ENCODE measurements at regions not wholly inside any gene's neighbourhood (a gene's known extent, or its start where the extent isn't known, plus 50 kb on each side); places are given as distances from the start of the nearest gene placed in this dataset.

DNA sequence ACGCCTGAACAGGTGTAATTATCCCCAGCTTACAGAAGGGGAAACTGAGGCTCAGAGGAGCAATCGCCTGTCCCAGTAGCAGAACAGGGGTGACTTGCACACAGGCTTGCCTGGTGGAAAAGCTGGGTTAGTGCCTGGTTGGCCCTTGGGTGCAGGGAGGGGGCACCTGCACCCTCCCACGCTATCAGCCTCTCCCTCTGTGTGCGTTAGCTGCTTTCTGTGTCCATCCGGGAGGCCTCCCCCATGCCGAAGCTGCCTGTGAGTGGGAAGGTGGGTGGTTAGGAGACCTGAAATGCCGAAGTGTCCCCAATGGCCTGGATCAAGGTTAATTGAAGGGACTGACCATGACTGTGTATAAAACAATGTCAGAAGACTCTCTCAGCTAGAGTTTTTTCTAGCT, 295.0 kb downstream of the ZNF536 start:
- Mint-ChIP-seq H3K9me3 (no peaks in the 10 kb centered on the region), H3K36me3 (ENCODE audit: low read depth) (no peaks in the 10 kb centered on the region), H3K4me3 (no peak overlapping the region), H3K27me3 (peaks cover 6% of the 10 kb centered on the region), H3K4me1 (no peaks in the 10 kb centered on the region), H3K27ac (no peak overlapping the region)
- DNase-seq (no peak), ATAC-seq (no peak)

DNA sequence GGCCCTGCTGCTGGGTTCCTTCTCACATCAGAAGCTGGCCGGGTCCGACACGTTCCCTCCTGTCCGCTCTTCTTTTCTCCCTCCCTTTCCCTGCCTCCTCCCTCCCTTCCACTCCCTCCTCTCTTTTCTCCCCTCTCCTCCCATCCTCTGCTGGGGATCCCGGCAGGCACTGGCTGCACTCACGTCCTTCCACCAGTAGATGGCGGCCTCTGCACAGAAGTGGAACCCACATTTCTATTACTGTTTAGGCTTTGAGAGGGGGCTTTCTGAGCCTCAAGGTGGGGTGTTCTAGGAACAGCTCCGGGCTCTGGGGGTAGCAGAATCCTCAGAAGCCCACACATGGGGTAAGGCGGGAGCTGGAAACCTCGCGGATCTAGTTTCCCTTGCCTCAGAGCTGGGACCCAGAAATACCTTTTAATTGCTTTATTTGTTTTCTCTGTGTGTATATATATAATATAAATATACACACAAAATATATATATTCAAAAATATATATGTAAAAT, 294.2 kb downstream of the ZNF536 start:
- no peaks in the 10 kb centered on the region for H3K9me3 Mint-ChIP-seq
- H3K36me3 Mint-ChIP-seq (ENCODE audit: low read depth): no peaks in the 10 kb centered on the region
- H3K4me3 Mint-ChIP-seq: no peak overlapping the region
- no peak for ATAC-seq
- peaks cover 6% of the 10 kb centered on the region for H3K27me3 Mint-ChIP-seq
- DNase-seq: peak; percentile 46
- H3K4me1 Mint-ChIP-seq: no peaks in the 10 kb centered on the region
- no peak overlapping the region for H3K27ac Mint-ChIP-seq

DNA sequence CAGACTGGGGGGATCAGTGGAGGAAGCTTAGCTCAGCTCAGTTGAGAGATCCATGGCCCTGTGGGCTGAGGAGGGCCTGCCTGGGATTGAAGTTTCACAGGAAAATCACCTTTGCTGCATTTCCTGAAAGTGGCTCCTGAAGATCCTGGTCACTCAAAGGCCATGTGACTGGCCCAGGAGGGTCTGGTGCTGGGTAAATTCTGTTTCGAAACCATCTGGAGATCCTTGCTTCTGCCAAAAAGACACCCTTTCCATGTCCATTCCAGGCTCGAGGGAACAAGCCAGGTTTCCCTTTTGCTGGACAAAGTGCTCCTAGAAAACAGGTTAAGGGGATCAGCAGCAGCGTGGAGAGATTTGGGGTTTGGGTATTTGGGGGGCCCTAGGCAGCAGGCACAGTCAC, 293.3 kb downstream of the ZNF536 start:
- DNase-seq: no peak
- H3K27me3 Mint-ChIP-seq: peaks cover 6% of the 10 kb centered on the region
- no peak overlapping the region for H3K27ac Mint-ChIP-seq
- H3K4me1 Mint-ChIP-seq: no peaks in the 10 kb centered on the region
- no peak for ATAC-seq
- H3K4me3 Mint-ChIP-seq: no peak overlapping the region
- H3K9me3 Mint-ChIP-seq: no peaks in the 10 kb centered on the region
- no peaks in the 10 kb centered on the region for H3K36me3 Mint-ChIP-seq (ENCODE audit: low read depth)

DNA sequence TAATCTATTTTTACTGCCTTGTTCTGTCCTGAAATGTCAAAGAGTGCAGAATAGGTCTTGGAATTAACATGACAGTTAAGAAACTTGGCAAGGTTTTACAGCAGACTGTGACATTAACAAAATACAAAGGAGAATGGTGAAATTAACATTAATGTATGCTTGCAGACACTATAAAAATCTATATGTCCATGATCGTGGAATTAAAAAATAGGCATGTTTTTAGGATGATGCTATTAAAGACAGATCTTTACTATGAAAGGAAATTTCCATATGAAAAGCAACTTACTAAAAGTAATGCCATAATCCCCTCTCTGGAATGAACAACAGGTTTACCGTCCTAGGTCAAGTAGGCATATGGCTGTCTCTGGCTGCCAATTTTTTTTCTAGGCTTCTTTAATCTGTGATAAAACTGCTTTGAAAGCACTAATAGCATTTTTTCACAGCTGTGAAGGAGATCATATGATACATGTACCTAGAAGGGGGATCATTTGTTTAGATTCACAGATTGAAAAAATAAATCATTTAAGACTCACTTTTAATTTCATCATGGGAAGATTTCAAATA, 291.5 kb downstream of the ZNF536 start:
- Mint-ChIP-seq H3K36me3 (ENCODE audit: low read depth) (no peaks in the 10 kb centered on the region), H3K27me3 (peaks cover 4% of the 10 kb centered on the region), H3K4me3 (no peak overlapping the region), H3K4me1 (no peaks in the 10 kb centered on the region), H3K9me3 (no peaks in the 10 kb centered on the region), H3K27ac (no peak overlapping the region)
- no peak for ATAC-seq
- no peak for DNase-seq

DNA sequence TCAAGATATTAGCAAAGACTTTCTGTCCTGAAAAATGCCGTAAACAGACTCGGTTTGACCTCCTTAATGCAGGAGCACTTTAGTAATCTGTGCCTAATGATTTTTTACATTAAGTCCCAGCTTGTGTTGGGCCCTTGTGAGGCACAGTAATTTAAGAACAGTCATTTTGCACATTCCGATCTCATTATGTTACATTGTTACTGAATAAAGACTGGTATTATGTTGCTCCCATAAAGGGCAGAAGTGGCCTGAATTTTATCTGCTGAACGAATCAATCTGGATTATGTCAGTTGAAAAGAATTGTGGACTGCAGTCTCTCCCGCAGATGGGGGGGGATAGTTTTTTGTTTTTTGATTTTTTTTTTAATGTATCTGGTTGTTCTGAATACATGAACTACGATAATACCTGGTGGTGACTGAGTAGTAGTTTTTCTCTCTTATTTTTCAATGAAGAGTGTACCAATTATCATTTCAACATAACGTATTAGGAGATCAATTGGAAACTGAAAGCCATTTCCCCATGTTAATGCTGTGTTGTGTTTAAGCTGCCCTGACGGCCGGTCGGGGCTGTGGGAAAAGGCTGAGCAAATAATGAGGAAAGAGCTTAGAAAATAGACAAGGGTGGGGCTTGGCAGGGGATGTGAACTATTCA, 290.2 kb downstream of the ZNF536 start:
- no peak for DNase-seq
- H3K4me3 Mint-ChIP-seq: no peak overlapping the region
- no peak overlapping the region for H3K27ac Mint-ChIP-seq
- no peak for ATAC-seq
- H3K27me3 Mint-ChIP-seq: peaks cover 4% of the 10 kb centered on the region
- no peaks in the 10 kb centered on the region for H3K9me3 Mint-ChIP-seq
- H3K4me1 Mint-ChIP-seq: no peaks in the 10 kb centered on the region
- no peaks in the 10 kb centered on the region for H3K36me3 Mint-ChIP-seq (ENCODE audit: low read depth)

DNA sequence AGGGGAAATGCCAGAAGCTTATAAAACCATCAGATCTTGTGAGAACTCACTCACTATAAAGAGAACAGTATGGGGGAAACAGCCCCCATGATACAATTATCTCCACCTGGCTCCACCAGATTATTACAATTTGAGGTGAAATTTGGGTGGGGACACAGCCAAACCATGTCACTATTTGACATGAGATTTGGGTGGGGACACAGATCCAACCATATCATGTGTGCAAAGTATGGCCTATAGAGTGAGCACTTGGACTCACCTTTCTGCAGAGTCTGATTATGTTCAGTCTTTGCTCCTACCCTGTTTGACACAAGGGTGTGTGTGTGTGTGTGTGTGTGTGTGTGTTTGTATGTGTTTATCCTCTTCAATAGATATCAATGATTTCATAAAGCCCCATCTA, 287.5 kb downstream of the ZNF536 start:
- Mint-ChIP-seq H3K4me3 (no peak overlapping the region), H3K4me1 (no peaks in the 10 kb centered on the region), H3K36me3 (ENCODE audit: low read depth) (no peaks in the 10 kb centered on the region), H3K9me3 (no peaks in the 10 kb centered on the region), H3K27me3 (peaks cover 6% of the 10 kb centered on the region), H3K27ac (no peak overlapping the region)
- DNase-seq: no peak
- no peak for ATAC-seq

DNA sequence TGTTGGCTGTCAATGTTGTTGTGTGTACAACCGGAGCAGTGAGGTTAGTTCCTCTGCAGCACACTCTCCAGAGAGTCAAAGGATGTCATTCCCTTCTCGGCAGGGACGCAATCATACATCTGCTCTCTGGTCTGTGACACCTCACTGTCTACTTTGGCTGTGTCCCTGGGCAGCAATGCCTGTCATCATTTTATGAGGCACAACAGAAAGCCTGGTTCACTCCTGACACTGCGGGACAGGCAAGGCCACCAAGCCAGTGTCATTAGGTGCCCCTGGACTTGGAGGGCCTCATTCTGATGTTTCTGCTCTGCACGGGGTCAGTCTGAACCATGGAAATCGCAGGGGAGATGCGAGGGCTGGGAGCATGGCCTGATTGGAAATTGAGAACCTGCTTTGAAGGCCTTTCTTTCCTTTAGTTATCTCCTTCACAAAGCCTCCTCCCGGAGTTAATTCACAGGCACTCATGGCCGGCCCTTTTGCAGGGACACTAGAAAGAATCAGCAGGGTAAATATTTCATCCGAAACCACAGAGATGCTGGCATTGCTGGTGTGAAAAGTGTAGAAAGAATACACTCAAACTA, 284.4 kb downstream of the ZNF536 start:
- peaks cover 4% of the 10 kb centered on the region for H3K27me3 Mint-ChIP-seq
- no peaks in the 10 kb centered on the region for H3K4me1 Mint-ChIP-seq
- no peak overlapping the region for H3K4me3 Mint-ChIP-seq
- DNase-seq (no peak), ATAC-seq (no peak)
- H3K36me3 Mint-ChIP-seq (ENCODE audit: low read depth): no peaks in the 10 kb centered on the region
- no peak overlapping the region for H3K27ac Mint-ChIP-seq
- no peaks in the 10 kb centered on the region for H3K9me3 Mint-ChIP-seq

DNA sequence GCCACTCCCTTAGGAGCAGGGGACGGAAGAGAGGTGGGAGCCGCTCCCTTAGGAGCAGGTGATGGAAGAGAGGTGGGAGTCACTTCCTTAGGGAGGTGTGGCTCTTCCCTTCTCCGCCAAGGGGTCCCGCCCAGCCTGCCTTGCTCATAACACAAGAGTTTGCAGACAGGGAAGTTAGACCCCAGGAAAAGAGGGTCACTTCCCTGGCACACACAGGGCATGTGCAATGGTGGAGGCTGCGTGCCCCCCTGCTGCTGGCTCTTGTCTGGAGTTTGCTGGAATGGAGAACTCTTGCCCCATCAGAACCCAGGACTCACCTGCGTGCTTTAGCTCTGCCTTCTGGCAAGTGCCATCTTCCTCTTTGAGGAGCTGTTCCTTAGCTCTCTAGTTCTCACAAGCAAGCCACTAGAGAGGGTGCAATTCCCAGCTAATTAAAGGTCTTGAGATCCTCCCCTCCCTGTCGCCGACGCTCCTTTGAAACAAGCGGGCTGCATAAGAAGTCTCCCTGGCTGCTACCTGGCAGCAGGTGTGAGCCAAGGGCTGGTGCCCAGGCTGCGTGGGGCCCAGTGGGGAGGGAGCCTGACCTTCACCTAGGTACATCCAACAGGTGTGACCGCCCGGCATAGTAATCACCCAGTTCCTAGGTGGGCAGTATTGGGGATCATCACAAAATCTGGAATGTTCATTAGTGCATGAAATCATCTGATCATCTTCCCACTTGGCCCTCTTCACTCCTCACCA, 281.6 kb downstream of the ZNF536 start:
- Mint-ChIP-seq H3K4me1 (no peaks in the 10 kb centered on the region), H3K27me3 (peaks cover 11% of the 10 kb centered on the region), H3K36me3 (ENCODE audit: low read depth) (no peaks in the 10 kb centered on the region), H3K4me3 (no peak overlapping the region), H3K9me3 (no peaks in the 10 kb centered on the region), H3K27ac (no peak overlapping the region)
- ATAC-seq (no peak), DNase-seq (no peak)

DNA sequence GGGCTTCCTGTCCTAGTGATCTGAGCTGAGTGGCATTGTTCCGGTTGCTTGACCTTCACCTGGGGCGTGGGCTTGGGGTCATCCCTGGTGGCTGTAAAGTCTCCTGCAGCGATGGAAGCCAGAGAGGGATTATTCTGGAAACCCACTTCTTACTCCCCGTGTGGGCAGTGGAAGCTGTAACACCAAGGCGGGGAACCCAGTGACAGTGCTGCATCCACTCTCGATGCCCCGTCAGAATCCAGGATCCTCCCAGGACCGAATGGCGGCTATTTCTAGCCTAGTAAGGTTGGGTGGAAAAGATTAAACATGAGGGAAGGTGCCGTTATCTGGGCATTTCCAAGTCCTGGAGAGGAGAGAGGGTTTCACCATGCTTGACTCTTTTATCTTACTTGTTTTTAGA, 280.6 kb downstream of the ZNF536 start:
- Mint-ChIP-seq H3K9me3 (no peaks in the 10 kb centered on the region), H3K27me3 (peaks cover 16% of the 10 kb centered on the region), H3K4me3 (no peak overlapping the region), H3K36me3 (ENCODE audit: low read depth) (no peaks in the 10 kb centered on the region), H3K27ac (no peak overlapping the region), H3K4me1 (no peaks in the 10 kb centered on the region)
- ATAC-seq (no peak), DNase-seq (no peak)

DNA sequence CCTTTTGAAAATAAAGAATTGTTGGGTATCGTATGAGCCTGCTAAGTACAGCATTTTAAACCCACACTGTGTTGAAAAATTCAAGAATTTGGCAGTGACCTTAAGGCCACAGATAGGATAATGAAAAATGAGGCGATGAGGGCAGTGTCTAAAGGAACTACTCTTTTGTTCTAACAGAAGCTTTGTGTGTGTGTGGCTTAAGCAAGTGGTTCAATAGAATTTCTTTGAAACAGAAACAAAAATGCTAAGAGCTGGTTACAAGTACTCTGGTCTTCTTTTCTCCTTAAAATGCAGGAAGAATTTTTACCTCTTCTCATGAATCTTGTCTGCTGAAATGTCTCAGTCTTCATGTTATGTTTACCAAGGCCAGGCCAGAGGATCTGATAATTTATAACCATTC, 279.5 kb downstream of the ZNF536 start:
- H3K36me3 Mint-ChIP-seq (ENCODE audit: low read depth): no peaks in the 10 kb centered on the region
- no peak overlapping the region for H3K4me3 Mint-ChIP-seq
- ATAC-seq: no peak
- no peak for DNase-seq
- no peak overlapping the region for H3K27ac Mint-ChIP-seq
- H3K9me3 Mint-ChIP-seq: no peaks in the 10 kb centered on the region
- peaks cover 22% of the 10 kb centered on the region for H3K27me3 Mint-ChIP-seq
- no peaks in the 10 kb centered on the region for H3K4me1 Mint-ChIP-seq

DNA sequence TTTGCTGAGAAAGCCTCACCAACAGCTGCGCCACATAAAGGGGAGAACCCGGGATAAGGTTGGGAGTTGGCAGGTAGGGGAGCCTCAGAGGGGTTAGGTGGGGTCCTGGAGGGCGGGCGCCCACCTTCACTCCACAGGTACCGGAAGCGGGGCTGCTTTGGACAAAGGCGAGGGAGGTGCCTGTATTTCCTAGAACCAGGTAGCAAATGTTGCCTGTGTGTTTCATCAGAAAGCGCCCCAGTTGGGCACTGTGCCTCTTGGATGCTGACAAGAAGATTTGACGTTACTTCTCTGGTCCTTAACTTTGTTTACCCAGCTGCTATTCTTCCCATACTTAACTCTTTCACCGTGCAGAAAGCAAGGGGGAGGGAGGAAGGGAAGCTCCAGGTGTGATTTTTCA, 278.9 kb downstream of the ZNF536 start:
- no peak overlapping the region for H3K4me3 Mint-ChIP-seq
- no peaks in the 10 kb centered on the region for H3K4me1 Mint-ChIP-seq
- ATAC-seq (no peak), DNase-seq (no peak)
- H3K27me3 Mint-ChIP-seq: peaks cover 29% of the 10 kb centered on the region
- no peaks in the 10 kb centered on the region for H3K36me3 Mint-ChIP-seq (ENCODE audit: low read depth)
- no peak overlapping the region for H3K27ac Mint-ChIP-seq
- no peaks in the 10 kb centered on the region for H3K9me3 Mint-ChIP-seq

DNA sequence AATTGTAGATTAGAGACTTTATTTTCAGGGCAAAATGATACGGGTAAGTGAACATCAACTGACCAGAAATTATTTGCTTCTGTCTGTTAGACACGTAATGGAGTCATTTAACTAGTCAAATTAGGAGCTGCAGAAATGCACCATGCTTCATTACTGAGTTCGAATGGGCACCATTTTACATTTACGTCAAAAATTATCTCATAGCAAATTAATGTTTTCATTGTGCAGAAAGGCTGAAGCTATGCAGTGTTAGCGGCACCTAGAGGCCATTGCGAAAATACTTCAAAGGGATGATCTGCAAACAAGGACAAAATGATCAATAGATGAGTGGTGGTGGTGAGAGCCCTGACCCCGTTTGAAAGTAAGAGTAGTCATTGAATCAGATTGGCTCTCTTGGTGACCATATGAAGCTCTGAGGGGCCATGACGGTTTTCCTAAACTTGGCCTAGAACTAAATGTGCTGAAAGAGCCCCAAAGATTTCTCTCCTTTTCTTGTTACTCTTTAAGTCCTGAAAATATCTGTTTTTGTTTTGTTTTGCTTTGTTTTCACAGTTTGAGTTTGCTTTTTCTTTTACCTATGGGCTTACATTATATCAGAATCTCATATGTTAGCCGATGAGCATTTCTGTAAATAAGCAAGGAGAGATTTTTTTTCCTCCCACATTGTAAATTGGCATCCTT, 277.9 kb downstream of the ZNF536 start:
- peak; percentile 54 for ATAC-seq

DNA sequence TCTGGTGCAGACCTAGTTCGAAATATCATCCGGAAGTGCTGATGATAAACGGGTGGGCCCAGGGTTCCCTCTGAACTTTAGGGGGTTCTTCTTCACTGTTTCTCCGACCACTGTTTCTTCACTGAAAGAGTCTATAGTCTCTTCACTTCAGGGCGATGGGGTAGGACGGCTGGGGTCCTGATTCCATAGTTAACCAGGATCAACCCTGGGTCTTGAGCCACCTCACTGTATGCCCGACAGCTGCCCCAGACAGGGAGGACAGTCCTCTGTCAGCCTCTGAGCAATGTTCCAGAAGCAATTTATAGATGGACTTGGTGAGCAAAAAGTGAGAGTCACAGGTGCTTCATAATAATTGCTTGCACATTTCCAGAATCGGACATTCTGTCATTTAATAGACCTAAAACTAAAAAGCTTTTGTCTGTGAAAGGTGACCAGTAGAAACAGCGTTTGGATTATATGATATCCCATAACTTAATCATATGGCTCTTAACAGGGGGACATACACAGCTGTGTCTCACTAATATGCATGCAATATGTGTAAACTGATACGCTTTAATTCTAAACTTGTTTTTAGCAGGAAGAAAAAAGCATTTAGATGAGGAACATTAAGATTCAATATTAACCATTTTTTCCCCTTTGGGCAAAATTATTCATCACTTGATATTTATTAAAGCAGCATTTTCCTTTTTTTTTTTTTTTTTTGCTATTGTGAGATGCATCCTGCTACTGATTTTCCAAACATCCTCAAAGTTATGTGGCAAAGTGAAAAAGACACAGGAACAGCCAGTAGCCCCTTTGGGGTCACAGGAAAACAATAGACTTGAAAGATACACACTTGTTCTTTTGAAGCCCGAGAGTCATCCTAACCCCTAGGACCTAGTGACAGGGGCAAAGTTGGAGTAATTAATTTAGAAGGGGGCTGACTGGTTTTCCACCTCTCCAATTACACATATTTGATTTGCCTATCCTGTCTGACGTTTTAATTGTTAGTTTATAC, 277.0 kb downstream of the ZNF536 start:
- Mint-ChIP-seq H3K4me1 (no peaks in the 10 kb centered on the region), H3K36me3 (ENCODE audit: low read depth) (no peaks in the 10 kb centered on the region), H3K4me3 (no peak overlapping the region), H3K9me3 (no peaks in the 10 kb centered on the region), H3K27ac (no peak overlapping the region), H3K27me3 (peaks cover 28% of the 10 kb centered on the region)
- DNase-seq (no peak), ATAC-seq (no peak)

More for the DNA sequence above, 277.9 kb downstream of the ZNF536 start:
- Mint-ChIP-seq H3K27me3 (peaks cover 27% of the 10 kb centered on the region), H3K36me3 (ENCODE audit: low read depth) (no peaks in the 10 kb centered on the region), H3K4me3 (no peak overlapping the region), H3K9me3 (no peaks in the 10 kb centered on the region), H3K4me1 (no peaks in the 10 kb centered on the region), H3K27ac (no peak overlapping the region)
- DNase-seq: peak; percentile 26
